ENCODE measurements at regions not wholly inside any gene's neighbourhood (a gene's known extent, or its start where the extent isn't known, plus 50 kb on each side); places are given as distances from the start of the nearest gene placed in this dataset.

DNA sequence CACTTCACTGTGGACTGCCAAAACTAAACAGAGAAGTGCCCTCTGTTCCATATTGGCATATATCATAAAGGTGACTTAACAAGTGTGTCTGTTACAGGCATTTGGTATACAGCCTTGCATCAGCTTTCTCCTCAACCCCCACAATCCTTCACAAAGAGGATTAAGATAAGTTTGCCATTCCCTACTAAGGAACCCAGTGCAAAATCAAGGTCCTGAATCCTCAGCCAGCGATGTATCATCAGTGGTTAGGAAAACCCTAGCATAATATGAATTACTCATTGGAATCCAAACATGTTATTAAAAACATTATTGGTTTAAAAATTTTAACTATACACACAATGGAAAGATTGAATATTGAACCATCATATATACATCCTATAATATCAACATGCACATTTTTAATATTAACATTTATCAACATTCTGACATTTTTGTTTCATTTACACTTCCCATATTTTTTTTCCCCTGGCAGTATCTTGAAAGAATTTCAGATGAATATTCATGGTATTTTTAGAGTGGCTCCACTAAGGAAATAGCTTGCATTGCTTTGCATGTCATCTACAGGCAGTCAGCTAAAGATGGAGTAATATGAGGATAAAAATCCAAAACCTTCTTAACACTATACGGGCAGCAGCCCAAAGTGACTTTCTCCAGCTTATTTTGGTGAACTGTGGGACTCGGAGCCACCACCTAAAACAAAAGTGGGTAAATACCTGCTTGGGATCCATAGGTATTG lies 215.6 kb upstream of the CHRM2 start:
- Mint-ChIP-seq H3K9me3 (peaks cover 5 to 33% (median 15%) of the 10 kb centered on the region in 6 donors), H3K27me3 (ENCODE audit: low read depth in 3 of 3) (peaks cover 0 to 2% (median 2%) of the 10 kb centered on the region in 3 donors), H3K4me1 (no peaks in the 10 kb centered on the region), H3K4me3 (no peak overlapping the region), H3K36me3 (no peaks in the 10 kb centered on the region), H3K27ac (no peak overlapping the region)
- DNase-seq: no peak

DNA sequence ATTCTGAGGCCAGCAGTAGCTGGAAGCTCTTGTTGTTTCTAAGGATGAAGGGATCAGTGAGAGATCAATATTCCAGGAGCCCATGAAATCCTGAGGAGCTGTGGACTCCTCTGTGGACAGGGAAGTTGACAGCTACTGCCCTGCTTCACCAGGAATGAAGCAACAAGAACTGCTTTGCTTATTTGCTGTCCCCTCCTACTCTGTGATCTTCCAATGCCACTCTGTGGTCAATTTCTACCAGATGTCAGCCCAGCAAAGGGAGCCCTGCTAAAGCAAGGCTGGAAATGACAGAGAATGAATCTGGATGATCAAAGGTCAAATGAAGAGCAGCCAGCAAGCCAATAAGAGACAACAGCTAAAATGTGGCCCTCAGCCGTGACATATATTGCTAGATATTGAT lies 227.5 kb upstream of the CHRM2 start:
- Mint-ChIP-seq H3K27ac (no peak overlapping the region), H3K9me3 (peaks cover 9 to 52% (median 25%) of the 10 kb centered on the region in 6 donors)

DNA sequence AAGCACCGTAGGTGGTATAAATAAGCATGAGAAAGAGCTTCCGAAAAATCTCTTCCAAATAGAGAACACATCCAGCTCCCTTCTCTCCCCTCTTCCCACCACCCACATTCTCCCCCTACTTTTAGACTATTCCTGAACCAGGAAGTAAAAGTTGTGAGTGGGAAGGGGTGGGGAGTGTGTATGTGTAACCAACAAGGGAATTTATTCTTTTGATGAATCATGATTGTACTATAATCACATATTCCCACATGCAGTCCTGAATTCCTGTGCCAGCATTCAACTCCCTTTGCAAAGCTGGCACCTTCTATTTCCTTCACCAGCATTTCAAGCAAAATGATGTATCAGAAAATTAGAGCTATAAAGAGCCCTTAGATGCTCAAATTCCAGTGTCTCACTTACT lies 230.6 kb upstream of the CHRM2 start:
- H3K9me3 Mint-ChIP-seq: peaks cover 5 to 50% (median 23%) of the 10 kb centered on the region in 6 donors
- DNase-seq: no peak
- no peak overlapping the region for H3K4me3 Mint-ChIP-seq
- H3K4me1 Mint-ChIP-seq: no peaks in the 10 kb centered on the region
- no peak overlapping the region for H3K27ac Mint-ChIP-seq
- peaks cover 0 to 7% (median 0%) of the 10 kb centered on the region in 3 donors for H3K27me3 Mint-ChIP-seq (ENCODE audit: low read depth in 3 of 3)
- H3K36me3 Mint-ChIP-seq: no peaks in the 10 kb centered on the region

More for the DNA sequence above, 227.5 kb upstream of the CHRM2 start:
- Mint-ChIP-seq H3K36me3 (no peaks in the 10 kb centered on the region), H3K4me3 (no peak overlapping the region), H3K4me1 (no peaks in the 10 kb centered on the region), H3K27me3 (ENCODE audit: low read depth in 3 of 3) (no peaks in the 10 kb centered on the region)
- DNase-seq: no peak

DNA sequence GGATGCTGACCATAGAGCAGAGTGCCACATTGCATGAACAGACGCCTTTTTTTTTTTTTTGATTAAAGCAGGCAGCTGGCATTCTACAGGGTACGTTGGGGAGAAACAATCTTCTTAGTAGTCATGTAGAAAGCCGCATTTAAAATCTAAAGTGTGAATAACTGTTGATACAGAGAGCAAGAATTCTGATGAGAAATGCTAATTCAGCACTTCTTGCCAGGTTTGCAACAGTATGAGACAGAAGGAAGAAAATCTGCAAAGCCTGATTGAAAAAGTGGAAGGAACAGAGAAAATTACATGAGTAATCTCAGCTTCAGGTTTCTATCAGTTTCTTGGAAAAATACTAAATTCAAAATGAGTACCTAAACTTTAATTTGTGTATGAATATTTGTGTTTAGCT lies 232.7 kb upstream of the CHRM2 start:
- H3K36me3 Mint-ChIP-seq: peaks cover 0 to 3% (median 2%) of the 10 kb centered on the region in 3 donors
- peaks cover 0 to 8% (median 0%) of the 10 kb centered on the region in 3 donors for H3K27me3 Mint-ChIP-seq (ENCODE audit: low read depth in 3 of 3)
- DNase-seq: no peak
- H3K4me3 Mint-ChIP-seq: no peak overlapping the region
- peaks cover 12 to 60% (median 23%) of the 10 kb centered on the region in 6 donors for H3K9me3 Mint-ChIP-seq
- H3K27ac Mint-ChIP-seq: no peak overlapping the region
- no peaks in the 10 kb centered on the region for H3K4me1 Mint-ChIP-seq

DNA sequence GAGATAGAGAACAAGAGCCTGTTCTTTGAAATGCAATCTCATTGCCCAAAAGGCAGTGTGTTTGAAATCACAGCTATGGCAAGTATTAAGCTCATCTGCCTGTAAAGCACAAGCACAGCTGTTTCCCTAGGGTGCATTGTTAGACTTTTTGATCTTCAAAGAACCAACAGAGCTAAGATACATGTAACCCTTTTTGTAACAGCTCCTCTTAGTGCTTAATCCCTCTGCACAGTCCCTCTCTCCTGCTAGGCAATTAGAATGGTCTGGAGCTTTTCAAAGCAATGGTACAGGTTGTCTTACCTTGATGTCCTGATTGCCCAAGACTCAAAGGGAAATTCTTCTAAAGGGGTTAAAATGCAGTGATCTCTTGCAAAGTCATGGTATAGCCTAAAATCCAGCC lies 249.6 kb upstream of the CHRM2 start:
- Mint-ChIP-seq H3K4me1 (no peaks in the 10 kb centered on the region), H3K36me3 (no peaks in the 10 kb centered on the region), H3K27me3 (ENCODE audit: low read depth in 3 of 3) (peaks cover 0 to 2% (median 0%) of the 10 kb centered on the region in 3 donors), H3K9me3 (peaks cover 7 to 57% (median 19%) of the 10 kb centered on the region in 6 donors), H3K27ac (no peak overlapping the region), H3K4me3 (no peak overlapping the region)
- DNase-seq: no peak

DNA sequence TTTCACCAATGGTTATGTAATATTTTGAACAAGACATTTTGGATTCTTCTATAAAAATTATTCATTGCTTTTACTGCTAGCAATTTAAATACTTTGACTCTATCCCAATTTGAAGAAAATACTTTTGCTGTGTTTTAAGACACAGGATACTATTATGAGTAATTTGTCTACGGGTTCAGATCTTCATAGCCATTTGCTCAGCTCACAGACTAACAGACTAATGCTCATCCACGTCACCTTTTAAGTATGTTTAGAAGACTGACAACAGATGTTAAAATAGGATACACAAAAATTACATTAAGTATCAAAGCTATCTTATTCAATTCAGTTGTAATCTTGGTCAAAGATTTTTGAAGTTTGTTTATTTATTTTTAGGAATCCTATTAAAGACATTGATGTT lies 251.3 kb upstream of the CHRM2 start:
- no peak for DNase-seq
- H3K27me3 Mint-ChIP-seq (ENCODE audit: low read depth in 3 of 3): peaks cover 0 to 2% (median 0%) of the 10 kb centered on the region in 3 donors
- H3K36me3 Mint-ChIP-seq: no peaks in the 10 kb centered on the region
- no peak overlapping the region for H3K27ac Mint-ChIP-seq
- H3K9me3 Mint-ChIP-seq: peaks cover 16 to 60% (median 22%) of the 10 kb centered on the region in 6 donors
- no peaks in the 10 kb centered on the region for H3K4me1 Mint-ChIP-seq
- H3K4me3 Mint-ChIP-seq: no peak overlapping the region

DNA sequence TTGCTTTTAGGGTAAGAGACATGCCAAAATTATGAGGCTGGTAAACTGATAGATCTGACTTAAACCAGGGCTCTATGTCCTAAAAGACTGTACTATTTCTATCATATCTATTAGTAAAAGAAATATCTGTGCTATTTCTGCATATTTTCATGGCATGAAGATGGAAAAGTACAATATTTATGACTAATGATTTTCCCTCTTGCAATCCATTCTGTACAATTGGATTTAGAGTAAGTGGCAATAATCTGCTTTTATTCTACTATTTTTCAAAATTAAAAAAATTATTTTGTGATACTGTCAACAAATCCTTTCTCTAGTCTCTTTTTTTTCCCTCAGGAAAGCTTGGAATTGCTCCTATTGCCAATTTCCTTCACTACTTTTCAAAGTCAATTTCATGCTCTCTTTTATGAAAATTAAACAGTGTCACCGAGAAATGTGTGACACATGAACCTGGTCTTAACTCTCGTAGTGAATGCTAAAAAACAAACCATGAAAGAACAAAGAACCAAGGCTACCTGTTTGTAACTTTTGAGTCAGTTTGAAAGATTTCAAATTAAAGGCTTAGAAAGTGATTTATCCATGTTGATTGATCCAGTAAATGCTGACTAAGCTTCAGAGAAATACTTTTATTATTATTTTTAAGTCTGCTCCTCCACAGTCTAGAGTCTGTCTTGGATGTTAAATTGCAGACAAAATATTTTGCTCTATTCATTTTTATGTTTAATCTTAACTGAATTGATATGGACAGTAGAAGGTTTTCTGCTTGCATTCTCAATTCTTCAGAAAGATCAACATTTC lies 262.7 kb upstream of the CHRM2 start:
- Mint-ChIP-seq H3K27me3 (ENCODE audit: low read depth in 3 of 3) (peaks cover 0 to 4% (median 0%) of the 10 kb centered on the region in 3 donors), H3K4me1 (no peaks in the 10 kb centered on the region), H3K36me3 (no peaks in the 10 kb centered on the region), H3K9me3 (peaks cover 2 to 33% (median 13%) of the 10 kb centered on the region in 6 donors), H3K4me3 (no peak overlapping the region), H3K27ac (no peak overlapping the region)
- DNase-seq: no peak

DNA sequence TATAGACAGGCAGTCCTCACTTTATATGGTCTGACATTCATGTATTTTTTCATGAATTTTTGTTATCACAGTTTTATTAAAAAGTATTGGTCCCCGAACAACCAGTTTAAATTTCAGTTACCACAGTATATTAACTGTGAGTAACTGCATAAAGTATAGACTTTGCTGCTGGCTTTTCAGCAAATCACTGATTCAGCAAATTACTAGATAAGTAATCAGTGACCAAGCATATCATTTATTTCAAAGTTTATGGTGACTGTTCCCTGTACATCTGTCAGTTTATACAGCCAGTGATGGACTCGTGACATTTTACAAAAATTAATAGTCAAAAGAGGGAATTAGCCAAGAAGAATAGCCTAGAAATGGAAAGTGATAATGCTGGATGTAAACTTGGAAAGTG lies 266.7 kb upstream of the CHRM2 start:
- Mint-ChIP-seq H3K9me3 (peaks cover 3 to 59% (median 18%) of the 10 kb centered on the region in 6 donors), H3K27ac (no peak overlapping the region), H3K36me3 (no peaks in the 10 kb centered on the region), H3K27me3 (ENCODE audit: low read depth in 3 of 3) (peaks cover 0 to 2% (median 0%) of the 10 kb centered on the region in 3 donors), H3K4me1 (no peaks in the 10 kb centered on the region), H3K4me3 (no peak overlapping the region)
- DNase-seq: no peak

DNA sequence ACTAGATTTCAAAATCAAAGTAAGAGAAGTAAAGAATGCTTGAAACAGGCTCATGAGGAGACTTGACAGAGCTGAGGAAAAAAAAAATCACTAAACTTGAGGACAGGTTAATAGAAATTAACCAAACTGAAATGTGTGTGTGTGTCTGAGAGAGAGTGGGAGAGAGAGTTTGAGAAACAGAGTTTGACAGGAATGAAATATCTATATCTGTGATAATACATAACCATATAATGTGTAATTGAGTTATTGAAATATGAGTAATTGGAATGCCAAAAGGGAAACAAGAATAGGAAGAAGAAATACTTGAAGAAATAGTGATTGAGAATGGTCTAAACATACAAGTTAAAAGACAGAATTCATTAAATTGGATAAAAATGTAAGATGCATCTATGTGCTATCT lies 268.0 kb upstream of the CHRM2 start:
- Mint-ChIP-seq H3K9me3 (peaks cover 3 to 63% (median 18%) of the 10 kb centered on the region in 6 donors), H3K27ac (no peak overlapping the region), H3K4me1 (no peaks in the 10 kb centered on the region), H3K27me3 (ENCODE audit: low read depth in 3 of 3) (peaks cover 0 to 4% (median 0%) of the 10 kb centered on the region in 3 donors), H3K4me3 (no peak overlapping the region), H3K36me3 (no peaks in the 10 kb centered on the region)
- DNase-seq: no peak

DNA sequence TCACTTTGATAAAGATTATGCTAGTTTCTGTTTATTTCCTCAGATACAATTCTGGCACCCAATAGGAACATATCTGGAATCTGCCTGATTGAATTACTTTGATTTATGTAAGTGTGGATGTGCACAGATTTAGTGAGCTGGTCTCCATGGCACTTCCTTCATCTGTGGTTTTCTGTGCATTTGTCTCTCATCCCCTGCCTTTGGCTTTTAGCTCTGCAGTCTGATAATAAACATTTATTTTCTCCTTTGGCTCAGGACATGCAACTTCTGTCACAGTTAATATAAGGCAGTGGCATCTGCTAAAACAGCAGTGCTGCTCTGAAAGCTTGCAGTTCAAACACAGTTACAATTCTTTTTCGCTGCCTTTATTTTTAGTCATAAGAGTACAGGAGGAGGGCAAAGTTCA lies 273.7 kb upstream of the CHRM2 start:
- Mint-ChIP-seq H3K9me3 (peaks cover 5 to 38% (median 16%) of the 10 kb centered on the region in 6 donors), H3K4me3 (no peak overlapping the region), H3K27me3 (ENCODE audit: low read depth in 3 of 3) (peaks cover 0 to 4% (median 0%) of the 10 kb centered on the region in 3 donors), H3K4me1 (no peaks in the 10 kb centered on the region), H3K36me3 (no peaks in the 10 kb centered on the region), H3K27ac (no peak overlapping the region)
- DNase-seq: no peak

DNA sequence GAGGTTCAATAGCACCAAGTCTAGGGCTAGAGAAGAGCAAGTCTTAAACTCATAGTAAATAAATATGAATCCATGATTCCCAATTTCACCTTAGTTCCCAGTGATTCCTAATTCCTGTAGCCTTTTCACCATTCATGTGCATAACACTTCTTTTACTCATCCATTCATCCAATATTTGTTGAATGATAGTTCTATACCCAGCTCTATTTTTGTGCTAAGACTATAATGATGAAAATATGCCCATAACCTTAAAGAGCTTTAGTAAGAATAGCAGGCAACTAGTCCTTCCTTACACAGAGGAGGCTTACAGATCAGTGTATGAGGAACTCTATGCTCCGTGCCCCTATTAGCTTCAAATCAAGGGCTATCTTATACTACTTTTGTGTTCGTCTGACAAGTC lies 280.2 kb upstream of the CHRM2 start:
- no peaks in the 10 kb centered on the region for H3K4me1 Mint-ChIP-seq
- no peak overlapping the region for H3K27ac Mint-ChIP-seq
- H3K27me3 Mint-ChIP-seq (ENCODE audit: low read depth in 3 of 3): no peaks in the 10 kb centered on the region

DNA sequence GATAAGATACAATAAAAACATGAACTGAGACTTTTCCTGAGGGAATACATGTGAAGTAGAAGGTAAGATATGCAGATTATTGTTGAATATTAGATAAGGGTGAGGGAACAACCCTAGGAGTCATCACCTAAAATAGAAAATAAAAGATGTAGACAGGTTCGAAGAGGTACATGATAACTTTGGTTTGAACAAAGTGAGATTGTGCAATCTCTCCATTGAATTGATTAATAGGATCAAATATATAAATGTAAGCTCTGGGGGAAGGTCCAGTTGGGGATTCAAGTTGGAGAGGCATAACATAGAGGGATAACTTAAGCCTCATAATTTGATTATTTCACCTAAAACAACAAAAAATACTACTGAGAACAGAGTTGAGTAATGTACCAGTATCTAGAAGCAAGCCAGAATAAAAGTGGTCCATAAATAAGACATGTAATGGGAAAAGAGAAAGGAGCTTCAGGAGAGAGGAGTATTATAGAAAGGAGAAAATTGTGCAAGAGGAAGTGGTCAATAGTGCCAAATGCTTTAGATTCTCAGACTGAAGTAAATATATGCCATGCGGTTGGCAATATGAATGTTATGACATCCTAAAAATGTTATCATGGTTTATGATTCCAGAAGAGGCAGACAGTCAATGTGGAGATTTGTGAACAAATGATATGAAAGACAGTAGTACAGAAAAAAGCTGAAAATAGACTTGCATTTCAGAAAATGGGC lies 282.3 kb upstream of the CHRM2 start:
- Mint-ChIP-seq H3K36me3 (no peaks in the 10 kb centered on the region), H3K9me3 (peaks cover 0 to 18% (median 5%) of the 10 kb centered on the region in 6 donors), H3K4me1 (no peaks in the 10 kb centered on the region), H3K4me3 (no peak overlapping the region), H3K27me3 (ENCODE audit: low read depth in 3 of 3) (no peaks in the 10 kb centered on the region), H3K27ac (no peak overlapping the region)
- DNase-seq: no peak

More for the DNA sequence above, 280.2 kb upstream of the CHRM2 start:
- Mint-ChIP-seq H3K4me3 (no peak overlapping the region), H3K9me3 (peaks cover 0 to 13% (median 6%) of the 10 kb centered on the region in 6 donors), H3K36me3 (no peaks in the 10 kb centered on the region)
- DNase-seq: no peak

DNA sequence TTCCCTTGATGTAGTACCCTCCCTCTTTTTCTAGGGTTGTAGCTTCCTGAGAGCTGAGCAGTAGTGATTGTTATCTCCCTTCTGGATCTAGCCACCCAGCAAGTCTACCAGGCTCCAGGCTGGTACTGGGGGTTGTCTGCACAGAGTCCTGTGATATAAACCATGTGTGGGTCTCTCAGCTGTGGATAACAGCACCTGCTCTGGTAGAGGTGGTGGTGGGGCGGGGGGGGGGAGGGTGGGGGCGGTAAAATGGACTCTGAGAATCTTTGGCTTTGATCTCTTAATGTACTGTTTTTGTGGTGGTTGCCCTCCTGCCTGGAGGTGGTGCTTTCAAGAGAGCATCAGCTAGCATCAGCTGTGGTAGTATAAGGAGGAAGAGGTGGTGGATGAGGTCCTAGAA lies 302.0 kb upstream of the CHRM2 start:
- H3K36me3 Mint-ChIP-seq: peaks cover 0 to 3% (median 0%) of the 10 kb centered on the region in 3 donors
- no peaks in the 10 kb centered on the region for H3K4me1 Mint-ChIP-seq
- H3K9me3 Mint-ChIP-seq: peaks cover 10 to 38% (median 21%) of the 10 kb centered on the region in 6 donors
- no peak overlapping the region for H3K27ac Mint-ChIP-seq
- no peak overlapping the region for H3K4me3 Mint-ChIP-seq
- DNase-seq: no peak
- H3K27me3 Mint-ChIP-seq (ENCODE audit: low read depth in 3 of 3): no peaks in the 10 kb centered on the region

DNA sequence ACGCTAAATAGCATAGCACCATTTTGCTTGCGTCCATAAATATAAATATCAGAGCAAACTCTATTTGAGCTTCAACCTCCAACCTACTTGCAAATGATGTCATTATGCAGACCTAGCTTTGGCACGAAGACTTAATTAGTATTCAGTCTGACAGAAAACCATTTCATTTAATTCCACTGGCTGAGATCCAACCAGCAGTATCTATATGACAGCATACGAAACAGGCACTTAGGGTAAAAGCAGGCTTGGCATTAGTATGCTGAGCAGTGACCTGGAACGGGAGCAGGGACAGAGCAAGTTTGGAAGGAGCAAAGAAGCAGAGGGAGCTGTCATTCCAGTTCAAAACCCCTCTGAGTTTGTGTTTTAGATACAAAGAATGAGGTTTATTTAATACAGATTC lies 312.5 kb upstream of the CHRM2 start:
- no peak overlapping the region for H3K27ac Mint-ChIP-seq

More for the DNA sequence above, 312.5 kb upstream of the CHRM2 start:
- Mint-ChIP-seq H3K27me3 (ENCODE audit: low read depth in 3 of 3) (no peaks in the 10 kb centered on the region), H3K4me3 (no peak overlapping the region), H3K4me1 (no peaks in the 10 kb centered on the region), H3K36me3 (no peaks in the 10 kb centered on the region), H3K9me3 (peaks cover 4 to 25% (median 11%) of the 10 kb centered on the region in 6 donors)
- no peak for DNase-seq
